CD4-positive, alpha-beta memory T cell (primary cell): ENCODE measurements at regions not wholly inside any gene's neighbourhood (a gene's known extent, or its start where the extent isn't known, plus 50 kb on each side); places are given as distances from the start of the nearest gene placed in this dataset.

ENCODE experiments used
- CTCF ChIA-PET: fragments of 350-600 bp; sonication (Branson Sonifier 250); formaldehyde crosslinking; loops from one replicate; lab custom pipeline; 2021; ENCODE audit warnings: inconsistent platforms; ENCODE audit not compliant: partially characterized antibody; lab: Charles Lee
- POLR2A ChIA-PET: fragments of 350-600 bp; sonication (Branson Sonifier 250); formaldehyde crosslinking; loops from one replicate; lab custom pipeline; 2021; ENCODE audit not compliant: partially characterized antibody; lab: Charles Lee
- DNase-seq, 5 donors: peaks; one replicate each; pipeline versions ENCODE4 v3.0.0 to v3.0.0-alpha.2; 2020 to 2022; ENCODE audit warnings: mixed read lengths in 1 of 5
- H3K27ac ChIP-seq: one replicate; pipeline ENCODE4 v1.7.0; 2013; ENCODE audit warnings: low read depth, low read length
- H3K27me3 ChIP-seq: 2 replicates; pipeline ENCODE4 v1.7.0; 2013; ENCODE audit warnings: mild to moderate bottlenecking, low read length, moderate library complexity; ENCODE audit not compliant: insufficient read depth
- H3K36me3 ChIP-seq: 2 replicates; pipeline ENCODE4 v1.7.0; 2013; ENCODE audit warnings: mild to moderate bottlenecking, low read length, moderate library complexity; ENCODE audit not compliant: insufficient read depth
- H3K4me1 ChIP-seq: 2 replicates; pipeline ENCODE4 v1.7.0; 2013; ENCODE audit warnings: mild to moderate bottlenecking, low read length, moderate library complexity; ENCODE audit not compliant: insufficient read depth
- H3K4me3 ChIP-seq, 2 donors: one replicate each; pipeline ENCODE4 v1.7.0; 2013; ENCODE audit warnings: low read length in 2 of 2, mild to moderate bottlenecking in 1 of 2
- H3K9me3 ChIP-seq, 2 donors: one replicate each; pipeline ENCODE4 v1.7.0; 2013; ENCODE audit warnings: low read length in 2 of 2, control low read depth in 1 of 2; ENCODE audit not compliant: control insufficient read depth in 1 of 2
- H3K27ac Mint-ChIP-seq, 7 donors: one replicate each; pipeline ENCODE4 v1.8.0; 2020 to 2021; ENCODE audit warnings: mixed read lengths in 7 of 7, mild to moderate bottlenecking in 6 of 7, inconsistent platforms in 3 of 7, moderate library complexity in 3 of 7
- H3K27me3 Mint-ChIP-seq, 2 donors: one replicate each; pipeline ENCODE4 v1.8.0; 2020 to 2021; ENCODE audit warnings: mixed read lengths in 2 of 2
- H3K36me3 Mint-ChIP-seq, 2 donors: one replicate each; pipeline ENCODE4 v1.8.0; 2020 to 2021; ENCODE audit warnings: mixed read lengths in 2 of 2, inconsistent platforms in 1 of 2, mild to moderate bottlenecking in 1 of 2
- H3K4me1 Mint-ChIP-seq, 4 donors: one replicate each; pipeline ENCODE4 v1.8.0; 2020 to 2021; ENCODE audit warnings: mixed read lengths in 4 of 4, mild to moderate bottlenecking in 1 of 4
- H3K4me3 Mint-ChIP-seq, 8 donors: one replicate each; pipeline ENCODE4 v1.8.0; 2020 to 2021; ENCODE audit warnings: mixed read lengths in 8 of 8, mild to moderate bottlenecking in 7 of 8, moderate library complexity in 6 of 8, inconsistent platforms in 3 of 8
- H3K9me3 Mint-ChIP-seq, 8 donors: one replicate each; pipeline ENCODE4 v1.8.0; 2020 to 2021; ENCODE audit warnings: mixed read lengths in 8 of 8, mild to moderate bottlenecking in 5 of 8, inconsistent platforms in 3 of 8, moderate library complexity in 1 of 8
- intact Hi-C: fragments of 100-400 bp; cut with micrococcal nuclease; formaldehyde crosslinking; loops from one replicate; pipeline ENCODE4 v1.15.1; 2023

- ChIA-PET CTCF (no interaction called here), POLR2A (no interaction called here)
- no peak overlapping the region for H3K4me3 Mint-ChIP-seq
- no peaks in the 10 kb centered on the region for H3K36me3 ChIP-seq
- H3K27ac ChIP-seq, result no peak overlapping the region
- no peak overlapping the region for H3K27ac Mint-ChIP-seq
- no peaks in the 10 kb centered on the region for H3K9me3 Mint-ChIP-seq
- no peaks in the 10 kb centered on the region for H3K27me3 ChIP-seq
- H3K27me3 Mint-ChIP-seq, result peaks cover 2 to 5% of the 10 kb centered on the region in 2 donors
- no peaks in the 10 kb centered on the region for H3K4me1 ChIP-seq
- H3K9me3 ChIP-seq, result no peaks in the 10 kb centered on the region
- intact Hi-C loops, result no loop called here
- H3K36me3 Mint-ChIP-seq, result no peaks in the 10 kb centered on the region
- no peak for DNase-seq
- no peak overlapping the region for H3K4me3 ChIP-seq
- no peaks in the 10 kb centered on the region for H3K4me1 Mint-ChIP-seq
These were observed 144.4 kb upstream of the TWIST2 start for GRCh38 chr2:238703436-238703835.

- no peaks in the 10 kb centered on the region for H3K4me1 Mint-ChIP-seq
- no peak for DNase-seq
These were observed 143.2 kb upstream of the TWIST2 start for GRCh38 chr2:238704471-238705225.

GRCh38 chr2:238706163-238706562 lies 141.7 kb upstream of the TWIST2 start:
- Histone ChIP-seq H3K9me3 (no peaks in the 10 kb centered on the region), H3K4me3 (no peak overlapping the region), H3K27me3 (no peaks in the 10 kb centered on the region), H3K36me3 (no peaks in the 10 kb centered on the region), H3K4me1 (no peaks in the 10 kb centered on the region), H3K27ac (no peak overlapping the region)
- no peaks in the 10 kb centered on the region for H3K9me3 Mint-ChIP-seq
- no peak overlapping the region for H3K4me3 Mint-ChIP-seq
- H3K27me3 Mint-ChIP-seq, result peaks cover 5 to 11% of the 10 kb centered on the region in 2 donors
- no peak overlapping the region for H3K27ac Mint-ChIP-seq
- H3K36me3 Mint-ChIP-seq, result no peaks in the 10 kb centered on the region
- no peaks in the 10 kb centered on the region for H3K4me1 Mint-ChIP-seq
- ChIA-PET POLR2A (no interaction called here), CTCF (no interaction called here)
- no peak for DNase-seq
- intact Hi-C loops, result no loop called here

More at GRCh38 chr2:238704471-238705225, 143.2 kb upstream of the TWIST2 start:
- Histone ChIP-seq H3K36me3 (no peaks in the 10 kb centered on the region), H3K27me3 (no peaks in the 10 kb centered on the region), H3K4me3 (no peak overlapping the region), H3K27ac (no peak overlapping the region), H3K9me3 (no peaks in the 10 kb centered on the region), H3K4me1 (no peaks in the 10 kb centered on the region)
- CTCF ChIA-PET, result no interaction called here
- Mint-ChIP-seq H3K36me3 (no peaks in the 10 kb centered on the region), H3K9me3 (no peaks in the 10 kb centered on the region), H3K27me3 (peaks cover 5 to 10% of the 10 kb centered on the region in 2 donors), H3K4me3 (no peak overlapping the region), H3K27ac (no peak overlapping the region)
- POLR2A ChIA-PET, result no interaction called here
- intact Hi-C loops, result no loop called here

- Histone ChIP-seq H3K27me3 (no peaks in the 10 kb centered on the region), H3K36me3 (no peaks in the 10 kb centered on the region), H3K4me3 (no peak overlapping the region), H3K27ac (no peak overlapping the region), H3K9me3 (no peaks in the 10 kb centered on the region), H3K4me1 (no peaks in the 10 kb centered on the region)
- Mint-ChIP-seq H3K36me3 (no peaks in the 10 kb centered on the region), H3K4me1 (no peaks in the 10 kb centered on the region), H3K27me3 (peaks cover 5 to 12% of the 10 kb centered on the region in 2 donors), H3K4me3 (no peak overlapping the region), H3K9me3 (no peaks in the 10 kb centered on the region), H3K27ac (no peak overlapping the region)
- DNase-seq, result no peak
- ChIA-PET POLR2A (no interaction called here), CTCF (no interaction called here)
- intact Hi-C loops, result no loop called here
These were observed 141.2 kb upstream of the TWIST2 start for GRCh38 chr2:238706673-238707072.

GRCh38 chr2:238709325-238710025 lies 138.4 kb upstream of the TWIST2 start:
- H3K27ac ChIP-seq, result no peak overlapping the region
- Mint-ChIP-seq H3K36me3 (no peaks in the 10 kb centered on the region), H3K27ac (no peak overlapping the region), H3K9me3 (no peaks in the 10 kb centered on the region), H3K4me3 (no peak overlapping the region), H3K4me1 (no peaks in the 10 kb centered on the region), H3K27me3 (peaks cover 5 to 12% of the 10 kb centered on the region in 2 donors)
- no peaks in the 10 kb centered on the region for H3K4me1 ChIP-seq
- ChIA-PET POLR2A (no interaction called here), CTCF (no interaction called here)
- H3K4me3 ChIP-seq, result no peak overlapping the region
- DNase-seq, result no peak
- H3K9me3 ChIP-seq, result no peaks in the 10 kb centered on the region
- no peaks in the 10 kb centered on the region for H3K27me3 ChIP-seq
- intact Hi-C loops, result no loop called here
- H3K36me3 ChIP-seq, result no peaks in the 10 kb centered on the region

- ChIA-PET CTCF (no interaction called here), POLR2A (no interaction called here)
- intact Hi-C loops, result no loop called here
- H3K9me3 Mint-ChIP-seq, result no peaks in the 10 kb centered on the region
- no peak for DNase-seq
- H3K27ac ChIP-seq, result no peak overlapping the region
- no peaks in the 10 kb centered on the region for H3K9me3 ChIP-seq
- H3K27me3 Mint-ChIP-seq, result peaks cover 5 to 11% of the 10 kb centered on the region in 2 donors
- no peaks in the 10 kb centered on the region for H3K36me3 Mint-ChIP-seq
- no peak overlapping the region for H3K4me3 Mint-ChIP-seq
- no peaks in the 10 kb centered on the region for H3K27me3 ChIP-seq
- no peak overlapping the region for H3K27ac Mint-ChIP-seq
- no peak overlapping the region for H3K4me3 ChIP-seq
- H3K4me1 Mint-ChIP-seq, result no peaks in the 10 kb centered on the region
- H3K4me1 ChIP-seq, result no peaks in the 10 kb centered on the region
- no peaks in the 10 kb centered on the region for H3K36me3 ChIP-seq
These were observed 137.7 kb upstream of the TWIST2 start for GRCh38 chr2:238710032-238710735.

- H3K36me3 ChIP-seq, result no peaks in the 10 kb centered on the region
- H3K27me3 Mint-ChIP-seq, result peaks cover 3 to 12% of the 10 kb centered on the region in 2 donors
- ChIA-PET CTCF (no interaction called here), POLR2A (no interaction called here)
- H3K9me3 Mint-ChIP-seq, result no peaks in the 10 kb centered on the region
- no peak for DNase-seq
- H3K4me3 Mint-ChIP-seq, result no peak overlapping the region
- H3K27ac Mint-ChIP-seq, result no peak overlapping the region
- H3K36me3 Mint-ChIP-seq, result no peaks in the 10 kb centered on the region
- H3K27me3 ChIP-seq, result no peaks in the 10 kb centered on the region
- H3K4me1 Mint-ChIP-seq, result no peaks in the 10 kb centered on the region
- H3K9me3 ChIP-seq, result no peaks in the 10 kb centered on the region
- no peak overlapping the region for H3K27ac ChIP-seq
- no peak overlapping the region for H3K4me3 ChIP-seq
- H3K4me1 ChIP-seq, result no peaks in the 10 kb centered on the region
- intact Hi-C loops, result no loop called here
These were observed 137.1 kb upstream of the TWIST2 start for GRCh38 chr2:238710787-238711186.
